ENCODE measurements at regions not wholly inside any gene's neighbourhood (a gene's known extent, or its start where the extent isn't known, plus 50 kb on each side); places are given as distances from the start of the nearest gene placed in this dataset.

DNA sequence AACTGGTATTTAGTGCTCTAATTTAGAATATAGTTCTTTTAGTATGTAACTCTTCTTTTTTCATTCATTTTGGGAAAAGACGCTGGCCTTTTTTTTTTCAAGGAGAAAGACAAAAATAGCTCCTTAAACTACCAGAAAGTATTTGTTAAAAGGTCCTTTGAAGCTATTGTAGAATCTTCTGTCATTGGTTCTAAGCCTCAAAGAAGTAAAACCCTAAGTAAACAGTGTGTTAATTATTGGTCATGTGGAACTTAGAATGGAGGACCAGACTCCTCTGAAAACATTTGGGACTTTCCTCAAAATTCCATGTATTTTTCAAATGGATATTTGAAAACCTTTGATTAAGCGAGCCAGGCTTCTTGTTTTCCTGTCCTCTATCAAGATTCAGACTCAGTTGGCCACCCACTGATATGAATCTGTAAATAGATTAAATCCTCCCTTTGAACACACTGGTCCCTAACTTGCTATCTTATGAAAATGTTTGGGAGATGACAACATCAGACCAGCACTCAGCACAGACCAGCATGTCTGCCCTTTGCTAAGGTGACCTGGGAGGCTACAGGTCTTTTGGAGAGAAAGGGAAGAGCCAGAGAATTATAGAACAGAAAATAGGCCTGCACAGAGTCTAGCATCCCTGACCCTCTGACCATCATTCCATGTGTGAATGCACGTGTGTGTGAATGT, 120.3 kb upstream of the GATA6 start:
- 55 to 70% methylated on average over 2 to 3 of the region's 3 CpGs for WGBS, 2 donors (ENCODE audit: low coverage in 1 of 2)
- no peak overlapping the region for H3K27ac ChIP-seq
- H3K4me3 ChIP-seq: no peak overlapping the region
- DNase-seq: no peak
- no peaks in the 10 kb centered on the region for H3K36me3 ChIP-seq
- in situ Hi-C loops (cut with MboI; ENCODE audit: low pct_ligation_motif_present in 1 of 4, low pct_unique_long_range_greater_than_20kb in 1 of 4, low sequenced_read_pairs in 3 of 4) (no loop called here), intact Hi-C loops (cut with DNase I; ENCODE audit: low total_unique reads) (no loop called here)
- no peaks in the 10 kb centered on the region for H3K27me3 ChIP-seq
- H3K9me3 ChIP-seq: no peaks in the 10 kb centered on the region
- peaks cover 0 to 28% (median 18%) of the 10 kb centered on the region in 4 donors for H3K4me1 ChIP-seq
- TF ChIP-seq, protein P1, sequence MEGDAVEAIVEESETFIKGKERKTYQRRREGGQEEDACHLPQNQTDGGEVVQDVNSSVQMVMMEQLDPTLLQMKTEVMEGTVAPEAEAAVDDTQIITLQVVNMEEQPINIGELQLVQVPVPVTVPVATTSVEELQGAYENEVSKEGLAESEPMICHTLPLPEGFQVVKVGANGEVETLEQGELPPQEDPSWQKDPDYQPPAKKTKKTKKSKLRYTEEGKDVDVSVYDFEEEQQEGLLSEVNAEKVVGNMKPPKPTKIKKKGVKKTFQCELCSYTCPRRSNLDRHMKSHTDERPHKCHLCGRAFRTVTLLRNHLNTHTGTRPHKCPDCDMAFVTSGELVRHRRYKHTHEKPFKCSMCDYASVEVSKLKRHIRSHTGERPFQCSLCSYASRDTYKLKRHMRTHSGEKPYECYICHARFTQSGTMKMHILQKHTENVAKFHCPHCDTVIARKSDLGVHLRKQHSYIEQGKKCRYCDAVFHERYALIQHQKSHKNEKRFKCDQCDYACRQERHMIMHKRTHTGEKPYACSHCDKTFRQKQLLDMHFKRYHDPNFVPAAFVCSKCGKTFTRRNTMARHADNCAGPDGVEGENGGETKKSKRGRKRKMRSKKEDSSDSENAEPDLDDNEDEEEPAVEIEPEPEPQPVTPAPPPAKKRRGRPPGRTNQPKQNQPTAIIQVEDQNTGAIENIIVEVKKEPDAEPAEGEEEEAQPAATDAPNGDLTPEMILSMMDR (IDR thresholded peaks at IDR 0.05): no peak
- TF ChIP-seq POLR2AphosphoS5 (IDR thresholded peaks at IDR 0.05) (no peak), EP300 (IDR thresholded peaks at IDR 0.05; ENCODE audit: low read depth) (no peak), POLR2A (IDR thresholded peaks at IDR 0.05) (no peak)

DNA sequence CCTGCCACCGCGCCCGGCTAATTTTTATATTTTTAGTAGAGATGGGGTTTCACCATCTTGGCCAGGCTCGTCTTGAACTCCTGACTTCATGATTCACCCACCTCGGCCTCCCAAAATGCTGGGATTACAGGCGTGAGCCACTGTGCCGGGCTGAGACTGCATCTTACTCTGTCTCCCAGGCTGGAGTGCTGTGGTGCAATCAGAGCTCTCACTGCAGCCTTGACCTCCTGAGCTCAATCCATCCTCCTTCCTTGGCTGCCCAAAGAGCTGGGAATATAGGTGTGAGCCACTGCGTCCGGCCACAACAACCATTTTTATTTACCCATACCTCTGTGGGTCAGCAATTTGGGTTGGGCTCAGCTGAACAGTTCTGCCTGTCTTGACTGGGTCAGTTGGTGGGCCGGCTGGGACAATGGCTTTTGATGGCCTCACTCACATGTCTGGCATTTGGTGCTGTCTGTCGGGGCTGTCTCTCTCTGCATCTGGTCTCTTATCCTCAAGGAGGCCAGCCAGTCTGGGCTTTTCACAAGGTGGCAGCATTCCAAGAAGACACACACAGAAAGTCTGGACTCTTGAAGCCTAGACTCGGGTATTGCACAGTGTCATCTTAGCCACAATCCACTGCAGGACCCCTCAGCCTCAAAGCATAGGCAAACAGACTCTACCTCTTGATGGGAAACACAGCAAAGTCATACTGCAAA, 116.8 kb upstream of the GATA6 start:
- Histone ChIP-seq H3K4me3 (no peak overlapping the region), H3K9me3 (no peaks in the 10 kb centered on the region), H3K27me3 (no peaks in the 10 kb centered on the region), H3K27ac (no peak overlapping the region), H3K36me3 (no peaks in the 10 kb centered on the region), H3K4me1 (peaks cover 0 to 19% (median 10%) of the 10 kb centered on the region in 4 donors)
- WGBS, 2 donors (ENCODE audit: low coverage in 1 of 2): 76% methylated on average over 12 of the region's 12 CpGs; no CpG with 5 or more reads in 1 of the 2 donors
- TF ChIP-seq, protein P1 (IDR thresholded peaks at IDR 0.05): no peak
- no peak for TF ChIP-seq EP300 (IDR thresholded peaks at IDR 0.05; ENCODE audit: low read depth)
- no peak for TF ChIP-seq POLR2AphosphoS5 (IDR thresholded peaks at IDR 0.05)
- no peak for TF ChIP-seq POLR2A (IDR thresholded peaks at IDR 0.05)
- in situ Hi-C loops (cut with MboI; ENCODE audit: low pct_ligation_motif_present in 1 of 4, low pct_unique_long_range_greater_than_20kb in 1 of 4, low sequenced_read_pairs in 3 of 4) (no loop called here), intact Hi-C loops (cut with DNase I; ENCODE audit: low total_unique reads) (no loop called here)
- peak; percentile 25 for DNase-seq

DNA sequence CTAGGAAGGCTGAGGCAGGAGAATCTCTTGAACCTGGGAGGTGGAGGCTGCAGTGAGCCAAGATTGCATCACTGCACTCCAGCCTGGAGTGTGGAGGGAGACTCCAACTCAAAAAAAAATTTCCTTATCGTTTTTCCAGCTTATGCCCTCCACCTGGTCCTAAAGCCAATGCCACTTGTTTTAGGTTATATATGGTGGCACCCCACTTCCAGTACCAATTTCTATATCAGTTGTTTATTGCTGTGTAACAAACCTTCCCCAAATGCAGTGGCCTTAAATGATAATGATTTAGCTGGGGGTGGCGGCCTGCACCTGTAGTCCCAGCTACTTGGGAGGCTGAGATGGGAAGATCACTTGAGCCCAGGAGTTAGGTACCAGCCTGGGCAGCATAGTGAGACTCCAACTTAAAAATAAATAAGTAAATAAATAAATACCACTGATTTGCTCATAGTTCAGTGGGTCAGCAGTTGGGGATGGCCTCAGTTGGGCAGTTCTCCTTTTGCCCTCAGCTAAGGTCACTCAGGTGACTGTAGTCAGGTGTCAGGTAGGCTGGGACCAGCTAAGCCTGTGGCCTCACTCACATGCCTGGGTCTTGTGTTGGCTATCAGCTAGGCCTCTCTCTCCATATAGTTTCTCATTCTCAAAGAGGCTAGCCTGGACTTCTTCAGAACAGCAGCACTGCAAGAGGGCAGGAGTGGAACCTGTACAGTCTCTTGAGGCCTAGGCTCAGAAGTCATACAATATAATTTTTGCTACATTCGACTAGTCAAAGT, 113.7 kb upstream of the GATA6 start:
- TF ChIP-seq POLR2AphosphoS5 (IDR thresholded peaks at IDR 0.05) (no peak), POLR2A (IDR thresholded peaks at IDR 0.05) (no peak), EP300 (IDR thresholded peaks at IDR 0.05; ENCODE audit: low read depth) (no peak)
- TF ChIP-seq, protein P1 (IDR thresholded peaks at IDR 0.05): no peak
- intact Hi-C loops (cut with DNase I; ENCODE audit: low total_unique reads): no loop called here
- H3K4me3 ChIP-seq: no peak overlapping the region
- H3K9me3 ChIP-seq: no peaks in the 10 kb centered on the region
- H3K4me1 ChIP-seq: peaks cover 0 to 22% (median 7%) of the 10 kb centered on the region in 4 donors
- no peak for DNase-seq
- no peaks in the 10 kb centered on the region for H3K36me3 ChIP-seq
- H3K27ac ChIP-seq: no peak overlapping the region
- WGBS, 2 donors (ENCODE audit: low coverage in 1 of 2): 76 to 90% methylated on average over 2 to 3 of the region's 3 CpGs
- H3K27me3 ChIP-seq: no peaks in the 10 kb centered on the region
- in situ Hi-C loops (cut with MboI; ENCODE audit: low pct_ligation_motif_present in 1 of 4, low pct_unique_long_range_greater_than_20kb in 1 of 4, low sequenced_read_pairs in 3 of 4): no loop called here

DNA sequence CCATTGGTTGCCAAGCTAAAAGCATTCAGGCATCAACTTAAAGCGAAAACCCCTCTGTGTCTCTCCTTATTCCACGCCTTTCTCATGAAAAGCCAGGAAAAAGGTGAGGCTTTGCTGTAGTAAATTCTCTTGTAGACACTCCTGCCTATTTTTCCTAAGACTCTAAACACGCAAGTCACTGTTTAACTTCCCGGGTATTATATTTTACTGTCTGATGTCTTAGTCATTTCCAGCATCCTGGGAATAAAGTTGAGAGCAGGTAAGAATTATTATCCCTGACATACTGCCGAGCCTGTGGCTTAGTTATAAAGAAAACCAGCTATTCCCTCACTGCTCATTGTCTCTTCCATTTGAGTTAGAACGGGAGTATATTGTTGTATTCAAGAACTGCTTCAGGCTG, 112.4 kb upstream of the GATA6 start:
- H3K4me3 ChIP-seq: no peak overlapping the region
- H3K4me1 ChIP-seq: peaks cover 0 to 25% (median 4%) of the 10 kb centered on the region in 4 donors
- H3K36me3 ChIP-seq: no peaks in the 10 kb centered on the region
- intact Hi-C loops (cut with DNase I; ENCODE audit: low total_unique reads) (no loop called here), in situ Hi-C loops (cut with MboI; ENCODE audit: low pct_ligation_motif_present in 1 of 4, low pct_unique_long_range_greater_than_20kb in 1 of 4, low sequenced_read_pairs in 3 of 4) (no loop called here)
- peak in 1 of 3 donors; percentile 26 for TF ChIP-seq POLR2AphosphoS5 (IDR thresholded peaks at IDR 0.05)
- TF ChIP-seq POLR2A (IDR thresholded peaks at IDR 0.05): no peak
- TF ChIP-seq EP300 (IDR thresholded peaks at IDR 0.05; ENCODE audit: low read depth): no peak
- TF ChIP-seq, protein P1 (IDR thresholded peaks at IDR 0.05): no peak
- H3K9me3 ChIP-seq: no peaks in the 10 kb centered on the region
- H3K27me3 ChIP-seq: no peaks in the 10 kb centered on the region
- DNase-seq: no peak
- peak overlapping the region; percentile 50 to 77 (median 69) for H3K27ac ChIP-seq
- WGBS, 2 donors (ENCODE audit: low coverage in 1 of 2): 35 to 37% methylated on average over 3 to 6 of the region's 6 CpGs
